ENCODE measurements at regions not wholly inside any gene's neighbourhood (a gene's known extent, or its start where the extent isn't known, plus 50 kb on each side); places are given as distances from the start of the nearest gene placed in this dataset.
"Not testable (repeated sequence)": the region's sequence is repeated elsewhere in the genome, so short reads cannot be mapped to it uniquely, and the experiment has no call there.

- DNase-seq (ENCODE audit: low spot score), result no peak
Measured at GRCh38 chr3:174460831-174461230, 398.3 kb upstream of the NAALADL2 start.

- no peak for DNase-seq (ENCODE audit: low spot score)
Measured at GRCh38 chr3:174462916-174463315, 396.2 kb upstream of the NAALADL2 start.

GRCh38 chr3:174465177-174465576, 394.0 kb upstream of the NAALADL2 start:
- DNase-seq (ENCODE audit: low spot score), result no peak

- no peak for DNase-seq (ENCODE audit: low spot score)
Measured at GRCh38 chr3:174466471-174467054, 392.6 kb upstream of the NAALADL2 start.

- DNase-seq (ENCODE audit: low spot score), result no peak
Measured at GRCh38 chr3:174477491-174477890, 381.6 kb upstream of the NAALADL2 start.

GRCh38 chr3:174480767-174481166, 378.4 kb upstream of the NAALADL2 start:
- DNase-seq (ENCODE audit: low spot score), result no peak

GRCh38 chr3:174482541-174482940, 376.6 kb upstream of the NAALADL2 start:
- DNase-seq (ENCODE audit: low spot score), result no peak

- DNase-seq (ENCODE audit: low spot score), result no peak
Measured at GRCh38 chr3:174483254-174483653, 375.9 kb upstream of the NAALADL2 start.

- DNase-seq (ENCODE audit: low spot score), result not testable (repeated sequence)
Measured at GRCh38 chr3:174483856-174484255, 375.3 kb upstream of the NAALADL2 start.

- no peak for DNase-seq (ENCODE audit: low spot score)
Measured at GRCh38 chr3:174488527-174488926, 370.6 kb upstream of the NAALADL2 start.

- DNase-seq (ENCODE audit: low spot score), result no peak
Measured at GRCh38 chr3:174495311-174495710, 363.8 kb upstream of the NAALADL2 start.

- no peak for DNase-seq (ENCODE audit: low spot score)
Measured at GRCh38 chr3:174495928-174496327, 363.2 kb upstream of the NAALADL2 start.

- DNase-seq (ENCODE audit: low spot score), result no peak
Measured at GRCh38 chr3:174498638-174499037, 360.5 kb upstream of the NAALADL2 start.

GRCh38 chr3:174505266-174505665, 353.9 kb upstream of the NAALADL2 start:
- DNase-seq (ENCODE audit: low spot score), result no peak

GRCh38 chr3:174524203-174524602, 334.9 kb upstream of the NAALADL2 start:
- DNase-seq (ENCODE audit: low spot score), result no peak

- DNase-seq (ENCODE audit: low spot score), result no peak
Measured at GRCh38 chr3:174529298-174529697, 329.8 kb upstream of the NAALADL2 start.

- no peak for DNase-seq (ENCODE audit: low spot score)
Measured at GRCh38 chr3:174531262-174531982, 327.7 kb upstream of the NAALADL2 start.

- no peak for DNase-seq (ENCODE audit: low spot score)
Measured at GRCh38 chr3:174532216-174532615, 326.9 kb upstream of the NAALADL2 start.

GRCh38 chr3:174532776-174533175, 326.4 kb upstream of the NAALADL2 start:
- DNase-seq (ENCODE audit: low spot score), result no peak

GRCh38 chr3:174533286-174533685, 325.8 kb upstream of the NAALADL2 start:
- DNase-seq (ENCODE audit: low spot score), result peak; percentile 18

- no peak for DNase-seq (ENCODE audit: low spot score)
Measured at GRCh38 chr3:174536319-174536718, 322.8 kb upstream of the NAALADL2 start.

- no peak for DNase-seq (ENCODE audit: low spot score)
Measured at GRCh38 chr3:174538151-174538550, 321.0 kb upstream of the NAALADL2 start.

GRCh38 chr3:174540116-174540908, 318.8 kb upstream of the NAALADL2 start:
- no peak for DNase-seq (ENCODE audit: low spot score)

Measured in AG08396 (cell line).